ENCODE measurements at regions not wholly inside any gene's neighbourhood (a gene's known extent, or its start where the extent isn't known, plus 50 kb on each side); places are given as distances from the start of the nearest gene placed in this dataset.

DNA sequence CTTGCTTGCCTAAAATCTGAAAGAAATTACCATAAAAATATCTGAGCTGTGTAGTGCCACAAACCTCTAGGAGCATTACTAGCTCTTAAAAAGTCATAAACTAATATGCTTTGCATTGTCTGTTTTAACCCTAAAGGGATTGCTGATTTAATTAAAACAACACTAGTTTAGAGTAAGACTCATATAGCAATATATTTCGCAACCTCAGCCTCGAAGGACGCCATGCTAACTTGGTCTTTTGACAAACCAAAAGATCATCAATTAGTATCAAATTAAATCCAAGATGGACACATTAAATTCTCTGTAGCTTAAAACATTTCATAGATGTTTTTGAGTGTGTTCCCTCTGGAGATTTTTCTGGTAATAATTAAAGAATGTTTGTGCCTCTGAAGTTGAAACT is 74.8 kb upstream of the KCNQ5 start:
- no peak overlapping the region for H3K27ac ChIP-seq (ENCODE audit: low read length)
- no peaks in the 10 kb centered on the region for H3K9me3 ChIP-seq (ENCODE audit: insufficient read depth, low read length)
- no peak overlapping the region for H3K4me3 ChIP-seq (ENCODE audit: low read length)
- H3K79me2 ChIP-seq (ENCODE audit: low read length) = no peaks in the 10 kb centered on the region
- no peak for TF ChIP-seq EZH2phosphoT487 (IDR thresholded peaks at IDR 0.05; ENCODE audit: low read depth)
- TF ChIP-seq, protein P1, sequence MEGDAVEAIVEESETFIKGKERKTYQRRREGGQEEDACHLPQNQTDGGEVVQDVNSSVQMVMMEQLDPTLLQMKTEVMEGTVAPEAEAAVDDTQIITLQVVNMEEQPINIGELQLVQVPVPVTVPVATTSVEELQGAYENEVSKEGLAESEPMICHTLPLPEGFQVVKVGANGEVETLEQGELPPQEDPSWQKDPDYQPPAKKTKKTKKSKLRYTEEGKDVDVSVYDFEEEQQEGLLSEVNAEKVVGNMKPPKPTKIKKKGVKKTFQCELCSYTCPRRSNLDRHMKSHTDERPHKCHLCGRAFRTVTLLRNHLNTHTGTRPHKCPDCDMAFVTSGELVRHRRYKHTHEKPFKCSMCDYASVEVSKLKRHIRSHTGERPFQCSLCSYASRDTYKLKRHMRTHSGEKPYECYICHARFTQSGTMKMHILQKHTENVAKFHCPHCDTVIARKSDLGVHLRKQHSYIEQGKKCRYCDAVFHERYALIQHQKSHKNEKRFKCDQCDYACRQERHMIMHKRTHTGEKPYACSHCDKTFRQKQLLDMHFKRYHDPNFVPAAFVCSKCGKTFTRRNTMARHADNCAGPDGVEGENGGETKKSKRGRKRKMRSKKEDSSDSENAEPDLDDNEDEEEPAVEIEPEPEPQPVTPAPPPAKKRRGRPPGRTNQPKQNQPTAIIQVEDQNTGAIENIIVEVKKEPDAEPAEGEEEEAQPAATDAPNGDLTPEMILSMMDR (IDR thresholded peaks at IDR 0.05; ENCODE audit: low read depth, low read length) = no peak
- no peaks in the 10 kb centered on the region for H3K27me3 ChIP-seq (ENCODE audit: low read depth, low read length)
- H3K36me3 ChIP-seq (replicated peaks; ENCODE audit: low read depth, low read length) = no peaks in the 10 kb centered on the region
- H3K4me1 ChIP-seq (ENCODE audit: low read length) = no peaks in the 10 kb centered on the region
- H3K4me2 ChIP-seq (ENCODE audit: low read length) = no peak overlapping the region
- H2AFZ ChIP-seq (ENCODE audit: low read depth, low read length) = no peak overlapping the region
- no peak overlapping the region for H3K9ac ChIP-seq (ENCODE audit: low read length)
- no peaks in the 10 kb centered on the region for H4K20me1 ChIP-seq (ENCODE audit: insufficient read depth, low read length)

DNA sequence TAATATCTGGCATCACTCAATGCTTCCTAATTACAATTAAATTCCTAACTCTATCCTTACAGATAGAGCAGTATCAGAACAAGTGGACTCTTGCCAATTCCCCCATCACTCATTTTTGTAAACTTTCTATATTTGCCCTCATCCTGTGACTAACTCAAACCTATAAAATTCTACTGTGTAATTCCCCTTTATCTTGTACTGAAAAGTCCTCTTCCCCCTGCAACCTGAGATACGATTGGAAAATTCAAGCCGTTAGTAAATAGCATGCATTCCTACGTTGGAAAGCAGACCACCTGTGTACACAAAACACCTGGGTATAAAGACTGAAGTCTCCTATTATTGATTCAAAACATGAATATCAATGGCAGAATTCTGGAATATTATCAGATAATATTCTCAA is 70.4 kb upstream of the KCNQ5 start:
- Histone ChIP-seq H3K4me3 (ENCODE audit: low read length) (no peak overlapping the region), H4K20me1 (ENCODE audit: insufficient read depth, low read length) (no peaks in the 10 kb centered on the region), H3K27me3 (ENCODE audit: low read depth, low read length) (0 out of 2 replicates have a peak, but pooled peaks cover 3% of the 10 kb centered on the region), H3K9ac (ENCODE audit: low read length) (no peak overlapping the region), H3K4me1 (ENCODE audit: low read length) (peaks cover 6% of the 10 kb centered on the region), H3K79me2 (ENCODE audit: low read length) (no peaks in the 10 kb centered on the region), H3K27ac (ENCODE audit: low read length) (no peak overlapping the region), H3K9me3 (ENCODE audit: insufficient read depth, low read length) (no peaks in the 10 kb centered on the region), H3K36me3 (replicated peaks; ENCODE audit: low read depth, low read length) (no peaks in the 10 kb centered on the region), H2AFZ (ENCODE audit: low read depth, low read length) (no peak overlapping the region), H3K4me2 (ENCODE audit: low read length) (no peak overlapping the region)
- TF ChIP-seq EZH2phosphoT487 (IDR thresholded peaks at IDR 0.05; ENCODE audit: low read depth) = no peak
- TF ChIP-seq, protein P1 (IDR thresholded peaks at IDR 0.05; ENCODE audit: low read depth, low read length) = no peak

DNA sequence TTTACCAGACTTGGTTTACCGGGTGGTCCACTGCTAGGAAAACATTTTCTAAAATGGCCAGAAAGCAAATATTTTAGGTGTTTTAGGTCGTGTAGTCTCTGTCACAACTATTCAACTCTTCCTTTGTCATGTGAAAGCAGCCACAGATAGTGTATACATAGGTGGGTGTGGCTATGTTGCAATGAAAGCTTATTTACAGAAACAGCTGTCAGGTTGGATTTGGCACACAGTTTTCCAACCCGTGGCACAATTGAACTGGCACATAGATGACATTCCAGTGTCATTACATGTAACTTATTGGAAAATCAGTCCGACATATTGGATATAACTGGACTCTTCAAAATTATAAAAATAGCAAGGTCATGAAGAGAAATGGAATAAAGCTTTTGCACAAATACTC is 68.9 kb upstream of the KCNQ5 start:
- H3K4me3 ChIP-seq (ENCODE audit: low read length) = no peak overlapping the region
- TF ChIP-seq, protein P1 (IDR thresholded peaks at IDR 0.05; ENCODE audit: low read depth, low read length) = no peak
- no peak for TF ChIP-seq EZH2phosphoT487 (IDR thresholded peaks at IDR 0.05; ENCODE audit: low read depth)
- H2AFZ ChIP-seq (ENCODE audit: low read depth, low read length) = no peak overlapping the region
- no peak overlapping the region for H3K27ac ChIP-seq (ENCODE audit: low read length)
- H3K9me3 ChIP-seq (ENCODE audit: insufficient read depth, low read length) = no peaks in the 10 kb centered on the region
- H3K79me2 ChIP-seq (ENCODE audit: low read length) = no peaks in the 10 kb centered on the region
- H3K9ac ChIP-seq (ENCODE audit: low read length) = no peak overlapping the region
- no peaks in the 10 kb centered on the region for H3K36me3 ChIP-seq (replicated peaks; ENCODE audit: low read depth, low read length)
- H4K20me1 ChIP-seq (ENCODE audit: insufficient read depth, low read length) = no peaks in the 10 kb centered on the region
- no peak overlapping the region for H3K4me2 ChIP-seq (ENCODE audit: low read length)
- peaks cover 9% of the 10 kb centered on the region for H3K4me1 ChIP-seq (ENCODE audit: low read length)
- 0 out of 2 replicates have a peak, but pooled peaks cover 3% of the 10 kb centered on the region for H3K27me3 ChIP-seq (ENCODE audit: low read depth, low read length)

DNA sequence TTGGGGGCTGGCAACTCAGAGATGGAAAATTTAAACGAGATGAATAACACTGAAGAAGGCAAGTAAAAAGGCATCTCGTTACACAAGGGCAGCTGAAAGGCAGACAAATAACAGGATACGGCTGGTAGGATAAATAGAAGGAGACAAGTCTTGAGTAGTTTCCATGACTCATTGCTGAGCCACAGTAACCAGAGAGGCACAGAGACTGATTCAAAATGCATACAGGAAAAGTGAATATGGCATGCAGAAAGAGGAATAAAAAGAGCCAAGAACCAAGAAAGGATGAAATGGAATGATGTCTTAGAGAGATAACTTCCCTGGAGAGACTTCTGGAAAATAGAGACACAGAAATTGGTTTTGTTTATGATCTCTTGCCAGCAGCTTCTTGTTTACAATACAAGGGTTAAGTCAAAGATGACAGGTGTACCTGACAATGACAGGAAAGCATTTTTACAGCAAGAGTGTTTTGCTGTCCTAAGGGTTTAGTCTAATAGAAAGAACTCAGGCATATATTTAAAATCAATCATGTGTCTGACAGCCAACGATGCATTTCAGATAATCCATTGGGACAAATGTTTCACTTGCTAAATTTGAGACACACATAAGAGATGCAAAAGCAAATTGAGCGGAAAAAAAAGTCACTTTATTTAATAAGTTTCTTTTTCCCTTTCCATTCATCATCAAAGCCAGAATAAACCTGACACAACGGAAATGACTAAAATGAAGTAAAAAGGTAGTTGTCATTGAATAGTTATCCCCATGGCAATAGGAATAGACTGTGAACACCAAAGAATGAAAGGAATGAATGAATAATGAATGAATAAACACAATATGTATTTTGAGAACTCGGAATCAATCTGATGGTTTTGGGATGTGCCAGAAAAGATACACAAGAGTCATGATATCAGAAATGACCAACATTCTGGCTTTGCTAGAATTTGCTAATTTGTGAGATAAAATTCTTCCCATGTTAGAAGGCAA is 68.0 kb upstream of the KCNQ5 start:
- H3K4me3 ChIP-seq (ENCODE audit: low read length) = no peak overlapping the region
- no peaks in the 10 kb centered on the region for H3K79me2 ChIP-seq (ENCODE audit: low read length)
- H3K4me2 ChIP-seq (ENCODE audit: low read length) = no peak overlapping the region
- H3K27me3 ChIP-seq (ENCODE audit: low read depth, low read length) = 0 out of 2 replicates have a peak, but pooled peaks cover 3% of the 10 kb centered on the region
- H3K27ac ChIP-seq (ENCODE audit: low read length) = no peak overlapping the region
- H3K36me3 ChIP-seq (replicated peaks; ENCODE audit: low read depth, low read length) = no peaks in the 10 kb centered on the region
- no peak overlapping the region for H3K9ac ChIP-seq (ENCODE audit: low read length)
- TF ChIP-seq EZH2phosphoT487 (IDR thresholded peaks at IDR 0.05; ENCODE audit: low read depth) = no peak
- TF ChIP-seq, protein P1 (IDR thresholded peaks at IDR 0.05; ENCODE audit: low read depth, low read length) = no peak
- no peaks in the 10 kb centered on the region for H4K20me1 ChIP-seq (ENCODE audit: insufficient read depth, low read length)
- peaks cover 9% of the 10 kb centered on the region for H3K4me1 ChIP-seq (ENCODE audit: low read length)
- H3K9me3 ChIP-seq (ENCODE audit: insufficient read depth, low read length) = no peaks in the 10 kb centered on the region
- H2AFZ ChIP-seq (ENCODE audit: low read depth, low read length) = no peak overlapping the region
